ENCODE measurements at regions not wholly inside any gene's neighbourhood (a gene's known extent, or its start where the extent isn't known, plus 50 kb on each side); places are given as distances from the start of the nearest gene placed in this dataset.

DNA sequence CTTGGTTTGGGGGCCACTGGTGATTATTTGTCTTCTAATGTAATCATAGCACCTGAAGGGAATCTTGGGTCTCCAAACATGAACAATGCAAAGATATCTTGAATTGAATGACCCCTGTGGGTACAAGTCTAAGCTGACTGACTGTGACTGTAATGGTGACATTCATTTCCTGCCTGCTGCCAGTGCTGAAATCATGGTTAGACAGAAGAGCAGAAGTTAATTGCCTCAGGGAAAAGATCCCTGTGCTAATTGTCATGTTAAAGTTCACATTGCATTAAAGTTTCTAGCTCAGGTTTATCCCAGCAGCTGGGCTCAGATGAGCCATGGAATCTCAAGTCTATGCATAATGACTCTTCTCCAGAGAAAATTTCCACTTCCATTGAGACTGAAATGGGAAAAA, 772.0 kb downstream of the ETS1 start (continued):
- TF ChIP-seq, protein P1, sequence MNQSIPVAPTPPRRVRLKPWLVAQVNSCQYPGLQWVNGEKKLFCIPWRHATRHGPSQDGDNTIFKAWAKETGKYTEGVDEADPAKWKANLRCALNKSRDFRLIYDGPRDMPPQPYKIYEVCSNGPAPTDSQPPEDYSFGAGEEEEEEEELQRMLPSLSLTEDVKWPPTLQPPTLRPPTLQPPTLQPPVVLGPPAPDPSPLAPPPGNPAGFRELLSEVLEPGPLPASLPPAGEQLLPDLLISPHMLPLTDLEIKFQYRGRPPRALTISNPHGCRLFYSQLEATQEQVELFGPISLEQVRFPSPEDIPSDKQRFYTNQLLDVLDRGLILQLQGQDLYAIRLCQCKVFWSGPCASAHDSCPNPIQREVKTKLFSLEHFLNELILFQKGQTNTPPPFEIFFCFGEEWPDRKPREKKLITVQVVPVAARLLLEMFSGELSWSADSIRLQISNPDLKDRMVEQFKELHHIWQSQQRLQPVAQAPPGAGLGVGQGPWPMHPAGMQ (IDR thresholded peaks at IDR 0.05; ENCODE audit: borderline replicate concordance): no peak
- TF ChIP-seq ZSCAN29 (IDR thresholded peaks at IDR 0.05) (no peak), NFXL1 (IDR thresholded peaks at IDR 0.05; ENCODE audit: borderline replicate concordance) (no peak), WRNIP1 (IDR thresholded peaks at IDR 0.05; ENCODE audit: borderline replicate concordance, low read depth, low read length) (no peak), MEF2A (IDR thresholded peaks at IDR 0.05; ENCODE audit: insufficient read depth, low read depth, low read length) (no peak), TARDBP (IDR thresholded peaks at IDR 0.05; ENCODE audit: borderline replicate concordance) (no peak)

DNA sequence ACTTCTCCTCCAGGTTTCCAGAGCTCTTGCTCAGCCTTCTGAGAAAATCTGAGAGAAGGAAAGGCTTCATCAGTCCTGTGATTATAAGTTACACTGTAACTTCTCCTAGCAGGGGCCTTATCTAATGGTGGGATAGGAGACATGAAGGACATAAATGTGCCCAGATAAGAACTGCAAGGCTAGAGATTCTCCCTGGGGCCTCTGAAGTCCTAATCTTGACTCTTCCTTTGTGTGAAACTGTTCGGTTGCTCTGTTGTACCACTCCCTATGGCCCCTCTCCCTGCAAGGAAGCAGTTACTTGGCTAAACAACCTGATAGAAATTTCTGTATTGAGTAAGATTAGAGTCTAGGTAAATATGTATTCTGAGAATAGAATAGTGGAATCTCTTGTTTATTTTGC, 780.9 kb downstream of the ETS1 start:
- no TSS peak for BruUV-seq (replicated peaks)
- 0% methylated on average over 1 of the region's 1 CpG for WGBS (ENCODE audit: insufficient coverage, insufficient replicate concordance, low lambda C conversion rate, missing lambda C conversion rate)
- ChIA-PET RAD21 (ENCODE audit: unreplicated experiment) (no interaction called here), POLR2A (no interaction called here), CTCF (no interaction called here), SMC1A (ENCODE audit: uncharacterized antibody, unreplicated experiment) (no interaction called here)
- no peaks in the 10 kb centered on the region for H3K9me3 ChIP-seq (replicated peaks; ENCODE audit: control insufficient read depth, insufficient read depth, low read length)
- no peak for ATAC-seq
- no peak overlapping the region for H2AFZ ChIP-seq (ENCODE audit: control insufficient read depth, low read depth, low read length)
- no peak overlapping the region for H3K4me2 ChIP-seq (ENCODE audit: control insufficient read depth, insufficient read depth)
- no peak for FAIRE-seq
- no peak for DNase-seq (ENCODE audit: low read depth, low spot score)
- H3K9ac ChIP-seq (ENCODE audit: control insufficient read depth, insufficient read depth, low read length): no peak overlapping the region
- in situ Hi-C loops (cut with MboI) (no loop called here), intact Hi-C loops (cut with micrococcal nuclease; ENCODE audit: unreplicated experiment) (no loop called here)
- no peak for TF ChIP-seq POLR2A (IDR thresholded peaks at IDR 0.05; ENCODE audit: low read depth, low read length)
- no peak overlapping the region for H3K27ac ChIP-seq (ENCODE audit: control insufficient read depth, insufficient read depth)
- H3K27me3 ChIP-seq (replicated peaks in 1 of 2; ENCODE audit: control insufficient read depth in 2 of 2, insufficient read depth in 2 of 2, low read length in 1 of 2): no peaks in the 10 kb centered on the region
- H3K4me3 ChIP-seq: no peak overlapping the region
- H4K20me1 ChIP-seq (ENCODE audit: control insufficient read depth, insufficient read depth): no peaks in the 10 kb centered on the region
- no peaks in the 10 kb centered on the region for H3K79me2 ChIP-seq (ENCODE audit: control insufficient read depth, insufficient read depth, low read length)
- H3K36me3 ChIP-seq (ENCODE audit: control insufficient read depth in 2 of 2, insufficient read depth in 2 of 2, low read length in 1 of 2): no peaks in the 10 kb centered on the region
- H3K4me1 ChIP-seq (ENCODE audit: control insufficient read depth, insufficient read depth, low read length): no peaks in the 10 kb centered on the region

DNA sequence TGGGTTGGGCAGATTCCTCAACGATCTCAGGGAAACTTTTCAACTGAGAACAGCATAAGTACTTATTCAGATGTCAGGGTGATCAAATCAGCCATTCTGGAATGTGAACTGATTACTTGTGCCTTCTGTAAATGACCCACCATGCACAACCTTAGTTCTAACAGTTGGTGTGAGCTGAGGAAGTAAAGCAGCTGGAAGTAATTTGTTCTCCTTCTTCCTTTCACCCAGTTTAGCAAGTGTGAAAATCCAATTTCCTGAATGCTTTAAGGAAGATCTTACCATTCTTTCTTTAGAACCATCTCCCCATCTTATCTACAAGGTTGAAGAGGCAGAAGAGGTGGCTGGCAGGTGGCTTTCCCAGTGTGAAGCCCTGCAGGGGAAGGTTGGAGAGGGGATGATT, 781.6 kb downstream of the ETS1 start:
- Histone ChIP-seq H3K4me2 (ENCODE audit: control insufficient read depth, insufficient read depth) (no peak overlapping the region), H3K79me2 (ENCODE audit: control insufficient read depth, insufficient read depth, low read length) (no peaks in the 10 kb centered on the region), H3K27me3 (replicated peaks in 1 of 2; ENCODE audit: control insufficient read depth in 2 of 2, insufficient read depth in 2 of 2, low read length in 1 of 2) (no peaks in the 10 kb centered on the region), H3K9ac (ENCODE audit: control insufficient read depth, insufficient read depth, low read length) (no peak overlapping the region), H4K20me1 (ENCODE audit: control insufficient read depth, insufficient read depth) (no peaks in the 10 kb centered on the region), H3K9me3 (replicated peaks; ENCODE audit: control insufficient read depth, insufficient read depth, low read length) (no peaks in the 10 kb centered on the region), H3K36me3 (ENCODE audit: control insufficient read depth in 2 of 2, insufficient read depth in 2 of 2, low read length in 1 of 2) (no peaks in the 10 kb centered on the region), H3K27ac (ENCODE audit: control insufficient read depth, insufficient read depth) (no peak overlapping the region), H3K4me1 (ENCODE audit: control insufficient read depth, insufficient read depth, low read length) (no peaks in the 10 kb centered on the region), H3K4me3 (no peak overlapping the region), H2AFZ (ENCODE audit: control insufficient read depth, low read depth, low read length) (no peak overlapping the region)
- no peak for TF ChIP-seq ZZZ3 (IDR thresholded peaks at IDR 0.05; ENCODE audit: control insufficient read depth, insufficient read length, low read depth)
- no peak for TF ChIP-seq HDAC6 (IDR thresholded peaks at IDR 0.05; ENCODE audit: unreplicated experiment)
- no peak for DNase-seq (ENCODE audit: low read depth, low spot score)
- SMC1A ChIA-PET (ENCODE audit: uncharacterized antibody, unreplicated experiment): no interaction called here
- POLR2A ChIA-PET: no interaction called here
- RAD21 ChIA-PET (ENCODE audit: unreplicated experiment): no interaction called here
- intact Hi-C loops (cut with micrococcal nuclease; ENCODE audit: unreplicated experiment): no loop called here
- in situ Hi-C loops (cut with MboI): no loop called here
- CTCF ChIA-PET: no interaction called here
- WGBS (ENCODE audit: insufficient coverage, insufficient replicate concordance, low lambda C conversion rate, missing lambda C conversion rate): 7% methylated on average over 1 of the region's 1 CpG
- ATAC-seq: no peak
- FAIRE-seq: no peak
- BruUV-seq (replicated peaks): no TSS peak

All from GM12878 (cell line).